SKM-1 treated with dmso at 0.1 percent for 144 hours (cell line): ENCODE measurements at regions not wholly inside any gene's neighbourhood (a gene's known extent, or its start where the extent isn't known, plus 50 kb on each side); places are given as distances from the start of the nearest gene placed in this dataset.
A peak's percentile ranks its signal among the peaks of the same experiment; 100 is the strongest.

Source experiments
- DNase-seq: peaks from one replicate; lab custom pipeline; 2025; ENCODE audit not compliant: unreplicated experiment; lab: John Stamatoyannopoulos, UW

DNA sequence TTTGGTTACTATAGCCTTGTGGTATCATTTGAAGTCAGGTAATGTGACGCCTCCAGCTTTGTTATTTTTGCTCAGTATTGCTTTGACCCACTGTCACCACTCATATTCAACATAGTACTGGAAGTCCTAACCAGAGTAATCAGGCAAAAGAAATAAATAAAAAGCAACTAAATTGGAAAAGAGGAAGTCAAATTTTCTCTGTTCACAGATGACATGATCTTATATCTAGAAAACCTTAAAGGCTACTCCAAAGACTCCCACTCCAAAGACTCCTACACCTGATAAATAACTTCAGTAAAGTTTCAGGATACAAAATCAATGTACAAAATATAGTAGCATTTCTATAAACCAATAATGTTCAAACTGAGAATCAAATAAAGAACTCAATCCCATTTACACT lies 348.6 kb downstream of the CXXC4 start:
- DNase-seq = no peak

DNA sequence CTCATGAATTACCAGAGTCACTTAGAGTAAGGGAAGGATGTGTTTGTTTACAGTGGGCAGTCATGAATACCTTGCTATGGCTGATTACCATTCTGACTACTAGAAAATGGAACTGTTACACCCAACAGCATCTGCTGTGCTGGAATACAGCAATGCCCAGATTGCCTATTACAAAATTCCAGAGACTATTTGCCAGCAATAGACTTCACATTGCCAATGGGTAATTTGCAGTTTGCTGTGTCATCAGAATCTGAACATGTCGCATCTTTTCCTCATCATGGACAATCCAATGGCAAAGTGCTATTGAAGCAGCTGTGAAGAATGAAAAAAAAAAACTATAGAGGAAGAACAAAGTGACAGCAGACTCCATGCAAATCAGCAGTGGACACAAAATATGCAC lies 356.6 kb downstream of the CXXC4 start:
- DNase-seq = no peak

DNA sequence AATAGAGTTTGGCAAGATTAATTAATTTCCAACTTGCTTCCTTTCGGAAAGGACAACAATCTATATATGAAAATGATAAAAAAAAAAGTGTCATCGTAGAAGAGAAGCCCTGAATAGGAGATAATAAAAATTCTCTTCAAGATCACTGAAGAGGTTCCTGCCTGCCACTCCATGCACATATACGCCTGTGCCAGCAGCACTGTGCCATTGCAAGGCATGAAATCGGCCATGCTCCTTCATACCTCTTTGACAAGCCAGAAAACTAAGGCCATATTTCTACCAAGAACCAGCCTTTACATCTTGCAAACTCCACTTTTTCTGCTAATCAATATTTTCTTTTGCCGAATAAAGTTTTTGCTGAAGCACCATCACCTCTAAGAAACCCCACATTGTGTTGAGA lies 365.5 kb downstream of the CXXC4 start:
- DNase-seq = no peak

DNA sequence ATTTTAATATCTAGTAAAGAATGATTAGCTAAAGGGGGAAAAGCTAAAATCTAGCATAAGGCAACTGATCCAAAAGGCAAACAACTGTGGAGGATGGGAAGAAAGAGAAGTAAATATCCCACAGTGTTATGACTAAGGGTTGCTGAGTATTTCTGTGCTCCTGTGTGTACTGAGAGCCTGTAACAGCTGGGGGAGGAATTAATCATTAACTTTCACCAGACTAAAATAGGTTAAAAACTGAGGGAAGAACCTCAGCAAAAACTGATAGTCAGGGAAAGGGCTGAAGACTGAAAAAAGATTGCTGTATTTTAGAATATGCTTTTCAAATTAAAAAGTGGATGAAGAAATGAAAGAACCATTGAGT lies 365.9 kb downstream of the CXXC4 start:
- no peak for DNase-seq

DNA sequence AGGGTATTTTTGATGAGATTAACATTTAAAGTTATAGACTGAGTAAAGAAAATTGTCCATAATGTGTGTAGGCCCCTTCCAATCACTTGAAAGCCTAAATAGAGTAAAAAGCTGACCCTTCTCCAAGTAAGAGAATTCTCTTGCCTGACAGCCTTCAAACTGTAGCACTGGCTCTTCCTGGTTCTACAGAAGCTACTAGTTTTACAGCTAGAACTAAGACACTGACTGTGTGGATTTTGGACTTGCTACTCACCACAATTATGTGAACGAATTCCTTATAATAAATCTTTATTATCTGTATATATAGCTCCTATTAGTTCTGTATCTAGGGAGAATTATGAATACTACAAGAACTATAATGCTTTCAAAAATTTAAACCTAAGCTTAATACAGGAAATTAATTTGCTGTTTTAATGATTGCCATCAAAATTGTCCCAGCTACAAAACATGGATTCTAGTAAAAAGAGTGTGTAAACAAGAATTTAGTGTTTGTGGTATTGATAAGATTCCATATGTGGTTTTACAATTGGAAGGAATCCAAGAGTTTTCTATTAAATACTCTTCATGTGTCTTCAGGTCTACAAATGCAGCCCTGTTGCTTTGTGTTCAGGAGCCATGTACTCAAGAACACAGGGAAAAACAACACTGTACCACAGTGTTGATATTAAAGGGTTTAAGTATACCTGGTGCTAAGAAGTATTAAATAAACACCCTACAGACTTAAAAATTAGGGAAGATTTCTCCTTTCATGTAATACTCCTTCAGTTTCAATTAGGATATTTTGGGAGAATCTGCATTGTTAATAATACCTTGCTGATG lies 366.5 kb downstream of the CXXC4 start:
- no peak for DNase-seq

DNA sequence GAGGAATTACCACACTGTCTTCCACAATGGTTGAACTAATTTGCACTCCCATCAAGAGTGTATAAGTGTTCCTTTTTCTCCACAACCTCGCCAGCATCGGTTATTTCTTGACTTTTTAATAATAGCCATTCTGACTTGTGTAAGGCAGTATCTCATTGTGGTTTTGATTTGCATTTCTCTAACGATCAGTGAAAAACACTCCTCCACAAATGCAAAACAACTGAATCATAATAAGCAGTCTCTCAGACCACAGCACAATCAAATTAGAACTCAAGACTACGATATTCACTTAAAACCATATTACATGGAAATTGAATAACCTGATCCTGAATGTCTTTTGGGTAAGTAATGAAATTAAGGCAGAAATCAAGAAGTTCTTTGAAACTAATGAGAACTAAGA lies 371.7 kb downstream of the CXXC4 start:
- DNase-seq = no peak

DNA sequence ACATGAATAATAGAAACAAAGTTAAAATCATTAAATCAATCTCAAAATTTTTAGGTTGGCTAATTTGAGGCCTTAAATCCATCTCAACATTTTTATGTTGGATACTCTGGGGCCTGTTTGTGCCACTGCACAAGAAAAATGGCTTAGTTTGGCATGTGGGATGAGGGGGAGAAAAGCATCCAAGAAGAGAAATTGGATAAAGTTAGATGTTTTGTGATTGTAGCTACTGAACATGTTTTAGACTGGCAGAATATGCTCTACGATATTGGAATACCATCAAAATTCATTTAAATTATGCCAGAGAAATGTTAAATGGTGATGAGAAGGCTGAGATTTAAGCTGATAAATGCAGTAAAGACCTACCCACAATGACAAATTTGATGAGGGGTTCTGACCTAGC lies 376.9 kb downstream of the CXXC4 start:
- no peak for DNase-seq

DNA sequence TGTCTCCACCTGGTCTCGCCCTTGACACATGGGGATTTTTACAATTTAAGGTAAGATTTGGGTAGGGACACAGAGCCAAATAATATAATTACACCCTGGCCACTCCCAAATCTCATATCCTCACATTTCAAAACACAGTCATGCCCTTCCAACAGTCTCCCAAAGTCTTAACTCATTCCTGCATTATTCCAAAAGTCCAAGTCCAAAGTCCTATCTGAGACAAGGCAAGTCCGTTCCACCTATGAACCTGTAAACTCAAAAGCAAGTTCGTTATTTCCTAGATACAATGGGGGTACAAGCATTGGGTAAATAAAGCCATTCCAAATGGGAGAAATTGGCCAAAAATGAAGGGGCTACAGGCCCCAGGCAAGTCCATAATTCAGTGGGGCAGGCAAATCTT lies 380.8 kb downstream of the CXXC4 start:
- DNase-seq = no peak

DNA sequence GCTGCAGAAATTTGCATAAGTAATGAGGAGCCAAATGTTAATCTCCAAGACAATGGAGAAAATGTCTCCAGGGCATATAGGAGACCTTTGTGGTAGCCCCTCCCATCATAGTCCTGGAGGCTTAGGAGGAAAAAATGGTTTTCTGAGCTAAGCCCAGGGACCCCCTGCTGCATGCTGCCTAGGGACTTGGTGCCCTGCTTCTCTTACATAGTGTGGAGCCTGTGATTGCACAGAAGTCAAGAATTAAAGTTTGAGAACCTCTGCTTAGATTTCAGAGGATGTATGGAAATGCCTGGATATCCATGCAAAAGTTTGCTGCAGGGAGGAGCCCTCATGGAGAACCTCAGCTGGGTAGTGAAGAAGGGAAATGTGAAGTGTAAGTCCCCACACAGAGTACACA lies 379.4 kb upstream of the TACR3 start:
- no peak for DNase-seq

DNA sequence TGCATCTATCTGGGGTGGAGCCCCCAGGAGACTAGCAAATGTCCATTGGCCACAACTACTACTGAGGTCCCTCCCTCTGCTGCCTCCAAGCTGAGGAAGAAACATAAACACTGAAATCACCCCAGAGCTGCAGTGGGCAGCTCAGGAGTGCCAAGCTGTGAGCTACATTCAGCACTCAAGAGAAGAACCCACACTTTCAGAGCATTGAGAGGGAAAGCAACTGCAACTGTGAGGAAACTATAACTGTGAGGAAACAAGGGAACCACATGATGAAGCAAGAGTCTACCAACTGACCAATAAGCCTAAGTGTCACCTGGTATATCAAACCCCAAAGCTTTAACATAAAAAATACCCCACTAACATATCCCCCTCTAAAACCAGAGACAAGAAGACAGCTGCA lies 373.5 kb upstream of the TACR3 start:
- peak; percentile 77 for DNase-seq

DNA sequence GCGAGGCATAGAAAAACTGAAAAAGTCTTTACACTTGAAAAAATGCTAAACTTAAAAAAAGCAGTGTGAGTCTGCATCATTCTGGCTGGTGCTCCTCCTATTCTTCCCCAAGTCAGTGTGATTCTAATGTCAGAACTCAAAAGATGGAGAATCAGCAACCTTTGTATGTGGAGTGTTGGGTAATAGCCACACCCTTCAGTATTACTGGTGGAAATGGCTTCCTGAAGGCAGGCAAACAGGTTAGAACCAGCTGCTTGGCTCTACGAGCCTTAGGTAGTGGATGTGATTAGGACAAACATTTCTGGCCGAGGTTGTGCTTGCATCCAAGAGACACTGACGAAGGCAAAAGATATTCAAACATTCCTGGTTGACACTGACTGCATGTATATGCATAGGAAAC lies 353.4 kb upstream of the TACR3 start:
- no peak for DNase-seq

DNA sequence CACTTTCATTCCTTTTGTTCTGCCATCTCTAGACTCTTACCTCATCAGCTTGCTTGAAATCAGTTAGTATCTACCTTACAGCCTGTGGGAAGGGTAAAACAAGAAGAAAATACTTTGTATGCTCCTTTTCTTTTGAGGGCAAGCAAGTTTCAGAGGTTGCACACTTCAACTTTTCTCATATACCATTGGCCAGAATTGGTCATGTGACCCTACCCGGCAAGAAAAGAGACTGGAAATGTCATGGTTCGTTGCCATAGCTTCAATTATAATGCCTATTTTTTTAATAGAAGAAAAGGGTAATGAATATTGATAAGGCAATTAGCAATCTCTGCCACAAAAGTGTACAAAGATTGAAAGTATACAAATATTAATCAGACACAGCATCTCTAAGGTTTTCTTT lies 346.7 kb upstream of the TACR3 start:
- DNase-seq = no peak

DNA sequence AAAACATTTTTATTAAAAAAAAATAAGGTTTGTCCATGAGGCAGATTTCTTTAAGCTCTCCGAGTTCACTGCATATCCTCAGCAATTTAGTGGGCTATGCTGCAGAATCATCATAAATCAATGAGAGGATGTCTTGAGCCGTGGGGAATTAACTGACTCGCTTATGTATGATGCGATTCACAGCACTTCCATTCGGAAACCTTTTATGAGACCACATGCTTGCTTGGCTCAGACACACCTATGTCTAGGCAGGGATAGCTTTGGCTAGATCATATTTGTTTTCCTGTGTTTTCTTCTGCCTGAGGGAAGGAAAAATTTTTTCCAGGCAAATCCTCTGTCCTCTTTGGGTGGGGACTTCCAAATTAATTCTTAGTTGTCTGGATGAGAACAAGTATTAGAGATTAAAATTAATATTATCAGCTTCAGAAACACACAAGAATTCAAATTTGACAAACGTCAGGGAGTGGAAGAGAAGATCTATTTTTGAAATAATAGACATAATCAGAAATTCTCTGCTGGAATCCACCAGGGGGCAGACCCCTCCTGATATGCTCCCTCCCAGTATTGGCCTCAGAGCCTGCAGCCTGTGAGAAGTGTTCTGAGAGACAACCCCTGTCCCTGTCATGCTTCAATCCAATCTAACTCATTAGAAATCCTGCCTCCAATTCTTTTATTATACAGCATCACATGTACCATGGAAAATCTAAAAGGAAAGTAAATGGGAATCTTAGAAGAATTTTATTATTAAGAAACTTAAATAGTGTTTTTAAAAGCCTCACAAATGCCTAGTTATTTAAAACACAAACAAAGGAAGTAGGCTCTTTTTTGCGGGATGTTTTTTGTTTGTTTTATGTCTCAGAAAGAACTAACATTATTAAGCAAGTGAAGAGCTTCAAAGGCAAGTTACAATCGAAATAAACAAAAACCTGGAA lies 345.1 kb upstream of the TACR3 start:
- peak; percentile 54 for DNase-seq

DNA sequence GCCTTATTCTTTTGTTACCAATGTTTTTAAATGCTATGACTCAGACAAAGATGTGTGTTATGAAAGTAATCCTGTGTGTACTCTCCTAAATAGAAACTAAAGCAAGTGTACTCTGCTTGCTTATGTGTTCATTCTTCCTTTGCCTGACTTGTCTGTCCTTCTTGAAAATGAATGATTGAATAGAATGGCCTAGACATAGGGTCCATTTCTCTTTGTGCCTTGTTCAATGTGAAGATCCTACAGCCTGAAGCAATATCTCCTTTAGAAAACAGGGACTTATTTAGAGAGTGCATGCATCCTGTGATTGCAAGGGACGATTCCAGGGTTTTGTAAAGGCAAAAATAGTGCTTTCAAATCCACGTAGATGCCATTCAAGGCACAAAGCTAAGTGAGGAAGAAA lies 343.6 kb upstream of the TACR3 start:
- no peak for DNase-seq

DNA sequence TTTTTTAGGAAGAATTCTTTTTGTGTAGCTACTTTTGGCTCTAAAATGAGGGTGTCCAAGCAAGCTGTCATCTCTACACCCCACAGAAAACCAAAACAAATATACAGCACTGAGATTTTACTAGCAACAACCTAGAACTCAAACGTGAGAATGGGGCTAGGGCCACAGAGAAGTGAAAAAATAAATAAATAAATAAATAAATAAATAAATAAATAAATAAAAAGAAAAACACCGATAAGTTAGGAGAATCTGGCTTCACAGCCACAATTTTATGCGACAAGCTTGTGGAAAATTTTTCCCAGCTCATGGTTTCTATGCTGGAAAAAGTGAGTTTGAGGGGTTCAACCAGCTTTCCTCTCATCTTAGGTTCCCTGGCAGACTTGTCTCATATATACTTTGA lies 324.6 kb upstream of the TACR3 start:
- DNase-seq = no peak

DNA sequence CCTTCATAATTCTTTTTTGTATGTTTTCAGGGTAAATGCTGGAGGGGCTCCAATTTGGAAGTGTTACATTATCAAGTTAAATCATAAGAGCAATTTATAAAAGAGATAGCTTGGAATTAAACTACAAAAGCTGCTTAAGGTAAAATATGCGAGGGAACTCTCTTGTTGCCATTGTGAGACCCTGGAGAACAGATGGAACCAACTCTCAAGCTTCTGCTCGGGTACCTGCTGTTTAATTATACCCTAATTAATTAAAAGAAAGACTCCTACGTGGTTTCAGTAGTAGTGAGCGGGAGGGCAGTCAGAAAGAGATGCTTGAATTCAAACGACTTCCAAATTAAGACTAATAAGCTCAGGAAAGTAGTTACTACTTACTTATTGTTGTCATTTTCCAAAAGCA lies 313.1 kb upstream of the TACR3 start:
- no peak for DNase-seq

DNA sequence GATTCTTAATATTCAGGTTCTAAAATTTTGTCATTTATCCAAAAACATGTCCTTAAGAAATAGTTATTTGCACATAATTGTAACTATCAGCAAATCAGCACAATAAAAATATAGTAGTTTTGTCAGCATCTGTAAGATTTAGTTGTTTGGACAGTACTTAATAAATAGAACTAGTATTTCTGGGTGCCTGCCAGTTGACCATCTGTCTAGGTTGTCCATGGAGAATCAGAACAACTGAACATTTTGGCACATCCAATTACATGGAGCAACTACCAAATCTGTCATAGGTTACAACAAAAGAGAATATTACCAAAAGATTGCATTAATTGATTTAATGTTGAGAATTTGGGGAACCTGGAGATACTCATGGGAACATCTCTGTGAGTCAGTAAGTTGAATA lies 305.5 kb upstream of the TACR3 start:
- no peak for DNase-seq

DNA sequence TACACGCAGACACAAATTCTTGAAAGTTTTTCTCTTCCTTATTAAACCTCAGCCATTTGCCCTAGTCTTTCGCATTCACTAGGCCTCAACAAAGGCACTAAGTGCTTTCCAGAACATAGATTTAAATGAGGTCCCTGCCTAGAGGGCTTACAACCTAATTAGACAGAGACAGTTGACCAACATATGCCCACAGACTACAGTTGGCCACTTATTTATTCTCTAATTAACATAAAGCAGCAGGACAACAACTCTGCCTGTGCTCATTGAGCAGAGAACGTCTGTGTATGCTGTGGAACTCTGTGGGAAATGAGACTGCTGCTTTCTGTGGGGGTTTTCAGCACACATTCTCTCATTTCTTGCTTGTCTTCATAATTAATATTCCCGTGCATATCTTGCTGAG lies 303.0 kb upstream of the TACR3 start:
- no peak for DNase-seq

DNA sequence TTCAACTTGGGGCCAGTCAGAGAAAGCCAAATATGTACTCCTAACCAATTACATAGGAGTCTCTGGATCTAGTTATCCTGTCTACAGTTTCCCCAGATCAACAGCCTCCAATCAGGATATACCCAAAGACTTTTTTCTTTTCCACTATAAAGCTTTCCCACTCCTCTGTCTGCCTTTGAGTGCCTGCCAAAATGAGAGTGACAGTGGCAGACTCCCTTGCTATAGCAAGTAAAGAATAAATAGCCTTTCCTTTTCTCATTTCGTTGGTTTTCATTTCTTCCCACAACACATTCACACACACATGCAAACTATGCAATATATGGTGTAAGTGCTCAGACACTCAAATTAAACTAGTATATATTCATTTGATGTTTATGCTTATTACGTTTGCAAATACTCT lies 302.4 kb upstream of the TACR3 start:
- no peak for DNase-seq

DNA sequence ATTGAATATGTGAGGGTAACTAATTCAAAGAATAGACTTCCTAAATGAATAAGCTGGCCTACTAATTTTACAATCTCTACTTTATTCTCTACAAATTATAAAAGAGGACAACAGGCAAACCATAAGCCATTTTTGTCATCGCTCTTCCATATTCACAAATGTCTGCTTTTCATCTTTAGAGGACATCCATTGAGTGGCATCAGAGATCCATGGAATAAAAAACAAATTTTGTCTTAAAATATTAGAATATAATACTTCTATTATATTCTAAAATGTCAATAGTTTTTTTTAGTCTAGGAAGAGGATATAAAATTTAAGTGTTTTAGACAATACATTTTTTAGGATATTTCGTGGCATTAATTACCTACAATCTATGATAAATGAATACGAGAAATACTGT lies 300.9 kb upstream of the TACR3 start:
- no peak for DNase-seq

DNA sequence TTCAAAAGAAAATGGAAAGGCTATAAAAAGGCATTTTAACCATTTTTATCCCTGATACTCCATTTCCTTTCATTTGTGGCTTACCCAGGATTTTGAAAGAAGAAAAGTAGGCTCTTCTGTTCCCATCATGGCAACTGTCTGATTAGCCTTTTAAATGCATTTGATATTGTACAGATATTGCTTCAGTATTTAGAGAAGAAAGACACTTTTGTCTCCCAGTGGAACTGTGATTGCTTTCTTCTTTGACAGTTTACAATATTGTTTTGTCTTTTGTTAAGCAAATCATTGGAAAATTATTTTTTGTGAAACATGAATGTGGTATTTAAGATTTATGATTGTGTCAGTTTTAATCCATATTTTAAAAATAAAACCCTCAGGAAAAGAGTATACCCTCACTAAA lies 297.4 kb upstream of the TACR3 start:
- no peak for DNase-seq

DNA sequence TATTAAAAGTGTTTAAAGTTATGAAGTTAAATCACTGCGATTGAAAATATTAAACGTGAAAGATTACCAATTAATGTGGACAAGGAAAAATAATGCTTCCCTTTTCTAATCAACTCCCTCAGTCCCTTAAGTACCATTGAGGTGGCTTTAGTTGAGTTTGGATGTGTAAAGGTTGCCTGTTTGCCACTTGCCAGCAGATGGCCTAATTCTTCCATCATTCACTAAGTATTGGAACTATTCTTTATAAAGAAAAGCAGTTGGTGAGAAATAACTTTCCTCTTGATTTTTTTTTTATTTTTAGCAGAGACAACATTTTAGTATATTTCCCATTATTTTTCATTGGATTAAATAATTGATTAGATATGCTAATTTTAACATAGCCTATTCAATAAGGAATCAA lies 295.9 kb upstream of the TACR3 start:
- no peak for DNase-seq
